Naive thymus-derived CD8-positive, alpha-beta T cell (primary cell): ENCODE measurements at regions not wholly inside any gene's neighbourhood (a gene's known extent, or its start where the extent isn't known, plus 50 kb on each side); places are given as distances from the start of the nearest gene placed in this dataset.
A peak's percentile ranks its signal among the peaks of the same experiment; 100 is the strongest.
"Not testable (repeated sequence)": the region's sequence is repeated elsewhere in the genome, so short reads cannot be mapped to it uniquely, and the experiment has no call there.

Experiments used
- ATAC-seq, 2 donors: fragments of 150-1000 bp; cut with Tn5 transposase in 1 of 2; sonication (Bioruptor Pico), chemical (Tn5 transposase) in 1 of 2; 1 replicate in 1 of 2; 2 replicates in 1 of 2; pipeline ENCODE4 v1.10.0; 2021; ENCODE audit warnings: mild to moderate bottlenecking in 2 of 2, moderate library complexity in 2 of 2
- POLR2A ChIA-PET: fragments of 350-600 bp; sonication (Branson Sonifier 250); formaldehyde crosslinking; loops from one replicate; lab custom pipeline; 2021; ENCODE audit warnings: antibody characterized with exemption; lab: Charles Lee
- DNase-seq, 10 donors: peaks; one replicate each; pipeline versions ENCODE4 v3.0.0 to v3.0.0-alpha.2; 2020 to 2022
- H3K27ac Mint-ChIP-seq, 10 donors: one replicate each; pipeline ENCODE4 v1.8.0; 2020 to 2022; ENCODE audit warnings: mild to moderate bottlenecking in 10 of 10, mixed read lengths in 10 of 10, moderate library complexity in 4 of 10, inconsistent platforms in 1 of 10
- H3K27me3 Mint-ChIP-seq, 5 donors: one replicate each; pipeline ENCODE4 v1.8.0; 2021 to 2022; ENCODE audit warnings: mixed read lengths in 5 of 5
- H3K36me3 Mint-ChIP-seq, 3 donors: one replicate each; pipeline ENCODE4 v1.8.0; 2020 to 2022; ENCODE audit warnings: mixed read lengths in 3 of 3, mild to moderate bottlenecking in 2 of 3, inconsistent platforms in 1 of 3
- H3K4me1 Mint-ChIP-seq, 4 donors: one replicate each; pipeline ENCODE4 v1.8.0; 2021 to 2022; ENCODE audit warnings: mixed read lengths in 4 of 4
- H3K4me3 Mint-ChIP-seq, 10 donors: one replicate each; pipeline ENCODE4 v1.8.0; 2020 to 2022; ENCODE audit warnings: mild to moderate bottlenecking in 10 of 10, mixed read lengths in 10 of 10, moderate library complexity in 6 of 10, inconsistent platforms in 1 of 10
- H3K9me3 Mint-ChIP-seq, 9 donors: one replicate each; pipeline ENCODE4 v1.8.0; 2020 to 2022; ENCODE audit warnings: mixed read lengths in 9 of 9, mild to moderate bottlenecking in 3 of 9, inconsistent platforms in 1 of 9, moderate library complexity in 1 of 9

DNA sequence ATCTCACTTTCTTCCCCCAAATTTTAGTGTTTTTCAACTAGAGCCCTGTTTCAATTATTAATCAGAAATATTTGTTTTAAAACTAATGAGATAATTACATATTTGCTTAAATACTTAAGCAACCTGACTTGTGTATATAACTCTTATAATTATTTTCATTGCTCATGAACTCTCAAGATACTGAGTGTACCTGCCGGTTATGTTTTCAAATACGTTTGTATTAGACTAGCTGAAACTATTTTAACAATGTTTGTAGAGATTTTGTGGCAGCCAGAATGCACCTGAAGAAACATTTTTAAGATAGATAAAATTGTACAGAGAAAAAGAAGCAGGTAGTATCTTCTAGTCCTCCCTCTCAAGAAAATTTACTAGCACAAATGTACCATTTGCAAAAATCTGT, 140.6 kb upstream of the CXADR start:
- Mint-ChIP-seq H3K27ac (no peak overlapping the region), H3K4me1 (no peaks in the 10 kb centered on the region), H3K9me3 (peaks cover 0 to 4% (median 0%) of the 10 kb centered on the region in 9 donors), H3K4me3 (no peak overlapping the region), H3K27me3 (peaks cover 3 to 39% (median 21%) of the 10 kb centered on the region in 5 donors), H3K36me3 (no peaks in the 10 kb centered on the region)
- ATAC-seq: no peak
- DNase-seq: no peak
- POLR2A ChIA-PET: no interaction called here

- DNase-seq (no peak), ATAC-seq (no peak)
- no peak overlapping the region for H3K27ac Mint-ChIP-seq
- H3K4me1 Mint-ChIP-seq: no peaks in the 10 kb centered on the region
- H3K27me3 Mint-ChIP-seq: peaks cover 0 to 11% (median 5%) of the 10 kb centered on the region in 5 donors
- no peaks in the 10 kb centered on the region for H3K36me3 Mint-ChIP-seq
- H3K4me3 Mint-ChIP-seq: no peak overlapping the region
- POLR2A ChIA-PET: interaction anchor here (0.7 kb wide), 2 partner anchors 14 to 21 kb away, joined by 3 to 4 read pairs; no protein-coding TSS in a partner anchor
- H3K9me3 Mint-ChIP-seq: peaks cover 0 to 7% (median 0%) of the 10 kb centered on the region in 9 donors
These were observed 126.3 kb upstream of the CXADR start for GRCh38 chr21:17386498-17386897.

- no peaks in the 10 kb centered on the region for H3K4me1 Mint-ChIP-seq
- H3K9me3 Mint-ChIP-seq: peaks cover 0 to 5% (median 0%) of the 10 kb centered on the region in 9 donors
- DNase-seq (peak in 9 of 10 donors; percentile 18 to 66 (median 39)), ATAC-seq (peak; percentile 42 to 56)
- POLR2A ChIA-PET: interaction anchor here (0.7 kb wide), 2 partner anchors 13 to 21 kb away, joined by 3 to 4 read pairs; no protein-coding TSS in a partner anchor
- H3K4me3 Mint-ChIP-seq: no peak overlapping the region
- peaks cover 0 to 12% (median 5%) of the 10 kb centered on the region in 5 donors for H3K27me3 Mint-ChIP-seq
- H3K27ac Mint-ChIP-seq: no peak overlapping the region
- no peaks in the 10 kb centered on the region for H3K36me3 Mint-ChIP-seq
These were observed 125.7 kb upstream of the CXADR start for GRCh38 chr21:17387030-17387617.

GRCh38 chr21:17388226-17388625, 124.6 kb upstream of the CXADR start:
- Mint-ChIP-seq H3K9me3 (no peaks in the 10 kb centered on the region), H3K27ac (no peak overlapping the region), H3K4me3 (no peak overlapping the region), H3K36me3 (no peaks in the 10 kb centered on the region), H3K4me1 (no peaks in the 10 kb centered on the region), H3K27me3 (peaks cover 0 to 12% (median 5%) of the 10 kb centered on the region in 5 donors)
- ATAC-seq (no peak), DNase-seq (no peak)
- POLR2A ChIA-PET: no interaction called here

DNA sequence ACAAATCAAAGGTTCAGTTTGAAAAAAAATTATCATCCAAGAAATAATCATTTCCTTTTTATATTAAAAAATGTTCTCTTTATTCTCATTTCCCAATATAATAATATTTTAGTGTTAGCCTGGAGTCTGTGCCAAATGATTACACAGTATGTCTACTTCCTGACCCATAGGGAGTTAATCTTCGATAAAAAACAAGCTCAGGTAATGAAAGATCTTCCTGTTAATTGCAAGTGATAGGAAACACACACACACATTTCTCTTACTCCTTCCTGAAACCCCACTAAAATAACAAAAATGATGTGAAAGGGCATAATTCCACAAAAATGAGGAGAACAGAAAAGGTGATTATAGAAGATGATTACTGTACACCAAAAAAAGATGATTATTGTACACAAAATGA, 123.5 kb upstream of the CXADR start:
- no peak overlapping the region for H3K4me3 Mint-ChIP-seq
- no peaks in the 10 kb centered on the region for H3K9me3 Mint-ChIP-seq
- no peak for ATAC-seq
- no peak for DNase-seq
- H3K4me1 Mint-ChIP-seq: no peaks in the 10 kb centered on the region
- peaks cover 0 to 12% (median 5%) of the 10 kb centered on the region in 5 donors for H3K27me3 Mint-ChIP-seq
- no peak overlapping the region for H3K27ac Mint-ChIP-seq
- H3K36me3 Mint-ChIP-seq: no peaks in the 10 kb centered on the region
- POLR2A ChIA-PET: no interaction called here

DNA sequence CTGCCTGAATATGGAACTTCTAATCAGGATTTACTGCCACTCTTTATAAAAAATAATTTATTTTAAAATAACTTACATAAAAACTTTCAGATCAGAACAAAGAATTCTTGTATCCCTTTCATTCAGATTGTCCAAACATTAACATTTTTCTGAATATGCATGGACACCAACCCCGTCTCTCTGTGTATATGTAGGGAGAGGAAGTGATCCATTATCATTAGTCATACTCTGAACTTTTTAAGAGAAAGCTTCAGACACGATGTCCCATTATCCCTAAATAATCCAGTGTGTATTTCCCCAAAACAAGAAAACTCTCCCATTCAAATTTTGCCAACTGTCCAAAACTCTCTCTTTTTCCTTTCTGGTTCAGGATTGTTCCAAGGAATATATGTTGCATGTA, 122.3 kb upstream of the CXADR start:
- Mint-ChIP-seq H3K4me3 (no peak overlapping the region), H3K27ac (no peak overlapping the region), H3K4me1 (no peaks in the 10 kb centered on the region), H3K27me3 (peaks cover 0 to 5% (median 5%) of the 10 kb centered on the region in 5 donors), H3K36me3 (no peaks in the 10 kb centered on the region), H3K9me3 (no peaks in the 10 kb centered on the region)
- POLR2A ChIA-PET: no interaction called here
- DNase-seq (no peak), ATAC-seq (no peak)

- Mint-ChIP-seq H3K27ac (no peak overlapping the region), H3K27me3 (peaks cover 0 to 6% (median 5%) of the 10 kb centered on the region in 5 donors), H3K4me3 (no peak overlapping the region), H3K36me3 (no peaks in the 10 kb centered on the region), H3K9me3 (no peaks in the 10 kb centered on the region), H3K4me1 (no peaks in the 10 kb centered on the region)
- POLR2A ChIA-PET: no interaction called here
- no peak for DNase-seq
- no peak for ATAC-seq
These were observed 121.0 kb upstream of the CXADR start for GRCh38 chr21:17391811-17392340.

DNA sequence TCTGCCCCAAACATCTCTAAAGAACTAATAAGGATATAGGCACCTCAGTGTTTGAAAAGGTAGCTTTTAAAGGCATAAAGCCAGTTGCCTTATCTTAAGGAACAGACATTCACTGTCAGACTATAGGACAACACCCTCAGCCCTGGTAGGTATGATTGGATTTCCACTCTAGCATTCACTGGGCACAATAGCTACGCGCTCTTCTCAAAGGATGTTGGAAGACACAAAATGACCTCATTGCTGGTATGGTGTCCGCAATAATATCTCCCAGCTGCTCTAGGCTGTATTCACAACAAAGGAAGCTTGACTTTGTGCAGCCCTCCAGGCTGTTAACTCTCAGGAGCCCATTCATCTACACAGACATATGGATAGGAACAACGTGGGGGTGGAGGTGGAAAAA, 119.4 kb upstream of the CXADR start:
- Mint-ChIP-seq H3K4me1 (no peaks in the 10 kb centered on the region), H3K36me3 (no peaks in the 10 kb centered on the region), H3K4me3 (no peak overlapping the region), H3K27ac (peak overlapping the region in 1 of 10 donors; percentile 33), H3K9me3 (no peaks in the 10 kb centered on the region), H3K27me3 (peaks cover 0 to 6% (median 3%) of the 10 kb centered on the region in 5 donors)
- POLR2A ChIA-PET: no interaction called here
- ATAC-seq: no peak
- DNase-seq: no peak

DNA sequence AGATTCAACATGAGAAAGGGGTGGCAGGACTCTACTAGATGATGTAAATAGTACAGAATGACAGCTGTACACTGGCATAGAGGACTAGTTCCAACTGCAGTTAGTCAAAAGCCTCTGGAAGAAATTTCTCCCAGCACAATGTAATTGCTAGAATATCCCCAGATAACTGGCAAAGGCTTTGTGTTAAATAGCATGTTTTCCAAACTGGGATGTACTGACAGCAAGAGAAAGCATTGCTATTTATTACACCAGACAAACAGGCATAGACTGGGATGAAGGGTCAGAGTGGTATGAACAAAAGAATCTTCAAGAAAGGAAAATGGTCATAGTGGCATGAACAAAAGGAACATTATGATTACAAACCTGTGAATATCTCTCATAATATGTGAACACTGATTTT, 115.9 kb upstream of the CXADR start:
- no peak for DNase-seq
- Mint-ChIP-seq H3K9me3 (no peaks in the 10 kb centered on the region), H3K4me3 (no peak overlapping the region), H3K27ac (peak overlapping the region in 1 of 10 donors; percentile 13), H3K4me1 (no peaks in the 10 kb centered on the region), H3K36me3 (no peaks in the 10 kb centered on the region), H3K27me3 (peaks cover 0 to 3% (median 1%) of the 10 kb centered on the region in 5 donors)
- POLR2A ChIA-PET: no interaction called here
- ATAC-seq: no peak

DNA sequence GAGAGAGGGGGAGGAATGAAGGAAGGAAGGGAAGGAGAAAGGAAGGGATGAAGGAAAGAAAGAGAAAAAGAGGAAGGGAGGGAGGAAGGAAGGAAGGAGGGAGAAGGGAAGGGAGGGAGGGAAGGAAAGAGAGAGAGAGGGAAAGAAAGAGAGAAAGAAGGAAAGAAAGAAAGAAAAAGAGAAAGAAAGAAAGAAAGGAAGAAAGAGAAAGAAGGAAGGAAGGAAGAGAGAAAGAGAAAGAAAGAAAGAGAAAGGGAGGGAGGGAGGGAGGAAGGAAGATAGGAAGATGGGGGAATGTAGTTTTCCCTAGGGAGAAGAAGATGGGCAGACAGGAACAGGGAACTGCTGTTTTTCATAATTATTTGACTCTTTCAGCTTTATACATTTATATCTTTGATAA, 115.1 kb upstream of the CXADR start:
- Mint-ChIP-seq H3K27me3 (peaks cover 0 to 4% (median 0%) of the 10 kb centered on the region in 5 donors), H3K9me3 (no peaks in the 10 kb centered on the region), H3K36me3 (no peaks in the 10 kb centered on the region), H3K27ac (peak overlapping the region in 1 of 10 donors; percentile 51), H3K4me3 (no peak overlapping the region), H3K4me1 (no peaks in the 10 kb centered on the region)
- POLR2A ChIA-PET: no interaction called here
- DNase-seq: no peak
- ATAC-seq: no peak

GRCh38 chr21:17398954-17399353, 113.9 kb upstream of the CXADR start:
- H3K27me3 Mint-ChIP-seq, H3K27ac Mint-ChIP-seq, DNase-seq, H3K4me1 Mint-ChIP-seq, H3K9me3 Mint-ChIP-seq, H3K4me3 Mint-ChIP-seq, H3K36me3 Mint-ChIP-seq, ATAC-seq, POLR2A ChIA-PET: not testable (repeated sequence)

DNA sequence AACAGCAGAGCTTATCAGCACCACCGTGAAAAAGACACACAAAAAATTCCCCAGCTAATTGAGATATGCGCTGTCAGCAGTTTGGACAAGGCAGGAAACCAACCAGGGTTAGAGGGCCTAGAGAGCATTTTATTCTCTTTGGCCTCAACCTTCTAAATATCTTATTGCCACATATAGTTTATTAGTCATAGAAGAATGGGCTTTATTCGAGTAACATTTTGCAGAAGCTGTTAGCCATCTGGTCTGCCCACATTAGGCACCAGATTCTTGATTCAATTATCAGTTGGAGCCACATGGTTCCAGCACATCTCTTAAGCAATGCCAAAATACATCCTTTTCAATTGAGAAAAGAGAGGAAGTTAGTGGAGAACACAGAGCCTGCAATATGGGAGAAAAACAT, 109.9 kb upstream of the CXADR start:
- no peak for ATAC-seq

GRCh38 chr21:17406202-17406601, 106.6 kb upstream of the CXADR start:
- Mint-ChIP-seq H3K27ac (no peak overlapping the region), H3K27me3 (peaks cover 0 to 6% (median 0%) of the 10 kb centered on the region in 5 donors), H3K9me3 (peaks cover 0 to 8% (median 0%) of the 10 kb centered on the region in 9 donors), H3K4me3 (no peak overlapping the region), H3K36me3 (no peaks in the 10 kb centered on the region), H3K4me1 (no peaks in the 10 kb centered on the region)
- ATAC-seq: no peak
- DNase-seq: no peak
- POLR2A ChIA-PET: no interaction called here

More for the DNA sequence above, 109.9 kb upstream of the CXADR start:
- Mint-ChIP-seq H3K36me3 (no peaks in the 10 kb centered on the region), H3K27ac (no peak overlapping the region), H3K4me3 (no peak overlapping the region), H3K4me1 (no peaks in the 10 kb centered on the region), H3K27me3 (peaks cover 0 to 6% (median 0%) of the 10 kb centered on the region in 5 donors), H3K9me3 (peaks cover 0 to 8% (median 0%) of the 10 kb centered on the region in 9 donors)
- POLR2A ChIA-PET: no interaction called here
- DNase-seq: no peak
